GM23248 (cell line): ENCODE measurements at regions not wholly inside any gene's neighbourhood (a gene's known extent, or its start where the extent isn't known, plus 50 kb on each side); places are given as distances from the start of the nearest gene placed in this dataset.
A peak's percentile ranks its signal among the peaks of the same experiment; 100 is the strongest.

Experiments
- DNase-seq: peaks from one replicate; pipeline ENCODE4 v3.0.0-alpha.2; 2015
- H2AFZ ChIP-seq: fragments of 200-600 bp; sonication (generic); 2 replicates; pipeline ENCODE4 v1.6.1; 2016; ENCODE audit warnings: antibody characterized with exemption
- H3F3A ChIP-seq: fragments of 200-600 bp; sonication (generic); 2 replicates; pipeline ENCODE4 v1.6.1; 2016; ENCODE audit warnings: mild to moderate bottlenecking, antibody characterized with exemption, mixed run types; ENCODE audit not compliant: insufficient read depth
- H3K27ac ChIP-seq: fragments of 200-600 bp; sonication (generic); 2 replicates; pipeline ENCODE4 v1.5.1; 2016; ENCODE audit warnings: mild to moderate bottlenecking
- H3K27me3 ChIP-seq: fragments of 200-600 bp; sonication (generic); replicated peaks from 2 replicates; pipeline ENCODE4 v1.6.1; 2016; ENCODE audit warnings: mild to moderate bottlenecking; ENCODE audit not compliant: insufficient read depth
- H3K36me3 ChIP-seq: fragments of 200-600 bp; sonication (generic); 2 replicates; pipeline ENCODE4 v1.6.1; 2016; ENCODE audit warnings: low read depth, mild to moderate bottlenecking
- H3K4me1 ChIP-seq: fragments of 200-600 bp; sonication (generic); 2 replicates; pipeline ENCODE4 v1.6.1; 2016; ENCODE audit warnings: mild to moderate bottlenecking; ENCODE audit not compliant: insufficient read depth
- H3K4me2 ChIP-seq: fragments of 200-600 bp; sonication (generic); one replicate; pipeline ENCODE4 v1.6.1; 2016; ENCODE audit warnings: mild to moderate bottlenecking; ENCODE audit not compliant: unreplicated experiment
- H3K4me3 ChIP-seq: fragments of 200-600 bp; sonication (generic); 2 replicates; pipeline ENCODE4 v1.5.1; 2016; ENCODE audit warnings: mild to moderate bottlenecking
- H3K79me2 ChIP-seq: fragments of 200-600 bp; sonication (generic); 2 replicates; pipeline ENCODE4 v1.6.1; 2016; ENCODE audit warnings: mild to moderate bottlenecking; ENCODE audit not compliant: insufficient read depth
- H3K9ac ChIP-seq: fragments of 200-600 bp; sonication (generic); 2 replicates; pipeline ENCODE4 v1.6.1; 2016; ENCODE audit warnings: mild to moderate bottlenecking
- H3K9me2 ChIP-seq: fragments of 200-600 bp; sonication (generic); 2 replicates; pipeline ENCODE4 v1.6.1; 2016; ENCODE audit warnings: mixed run types, mild to moderate bottlenecking, moderate library complexity; ENCODE audit not compliant: insufficient read depth
- H3K9me3 ChIP-seq: fragments of 200-600 bp; sonication (generic); one replicate; pipeline ENCODE4 v1.6.1; 2017; ENCODE audit warnings: low read depth
- H4K20me1 ChIP-seq: fragments of 200-600 bp; sonication (generic); 2 replicates; pipeline ENCODE4 v1.6.0; 2016; ENCODE audit not compliant: insufficient read depth
- EZH2 ChIP-seq: fragments of 200-600 bp; sonication (generic); IDR thresholded peaks from 2 replicates; pipeline ENCODE4 v1.6.1; 2018; ENCODE audit warnings: antibody characterized with exemption, mild to moderate bottlenecking; ENCODE audit not compliant: insufficient read depth, poor library complexity, severe bottlenecking
- EZH2phosphoT487 ChIP-seq: fragments of 200-600 bp; sonication (generic); IDR thresholded peaks from 2 replicates; pipeline ENCODE4 v1.6.1; 2018; ENCODE audit warnings: antibody characterized with exemption, moderate library complexity, mild to moderate bottlenecking, low read depth; ENCODE audit not compliant: insufficient read depth
- WGBS, 2 experiments: methylation state at CpG; one replicate each; pipeline ENCODE4 v1.1.6; 2015 to 2017; ENCODE audit warnings: low lambda C conversion rate in 2 of 2, low coverage in 1 of 2; ENCODE audit errors: missing lambda C conversion rate in 2 of 2; 5-methylcytosine and 5-hydroxymethylcytosine counted together
- in situ Hi-C: fragments of 300-500 bp; cut with MboI; formaldehyde crosslinking; loops from 2 replicates; pipeline ENCODE4 v1.15.0; 2020

- Histone ChIP-seq H3F3A (no peaks in the 10 kb centered on the region; the same call in 1 of the 2 replicates), H3K27me3 (no peaks in the 10 kb centered on the region), H4K20me1 (no peaks in the 10 kb centered on the region), H3K79me2 (no peaks in the 10 kb centered on the region), H2AFZ (peak overlapping the region; percentile 68), H3K9me3 (no peaks in the 10 kb centered on the region), H3K9me2 (no peaks in the 10 kb centered on the region), H3K4me2 (peak overlapping the region; percentile 55), H3K9ac (no peak overlapping the region), H3K4me3 (0 out of 2 replicates have a peak overlapping the region, but pooled peaks have one; percentile 16), H3K4me1 (peaks cover 18% of the 10 kb centered on the region), H3K36me3 (no peaks in the 10 kb centered on the region), H3K27ac (peak overlapping the region; percentile 36)
- WGBS, 2 experiments, result 97 to 100% methylated on average over 2 of the region's 2 CpGs
- peak; percentile 70 for DNase-seq
- in situ Hi-C loops, result no loop called here
- no peak for TF ChIP-seq EZH2phosphoT487
- TF ChIP-seq EZH2, result no peak
These were observed 122.1 kb downstream of the CD164 start for GRCh38 chr6:109260126-109260525.

GRCh38 chr6:109258129-109258528 is 124.1 kb downstream of the CD164 start:
- H3K9me3 ChIP-seq, result no peaks in the 10 kb centered on the region

GRCh38 chr6:109257494-109257893 is 124.8 kb downstream of the CD164 start:
- Histone ChIP-seq H3K36me3 (no peaks in the 10 kb centered on the region), H3K9me2 (no peaks in the 10 kb centered on the region), H2AFZ (no peak overlapping the region), H4K20me1 (no peaks in the 10 kb centered on the region), H3K4me2 (no peak overlapping the region), H3K79me2 (no peaks in the 10 kb centered on the region), H3K4me1 (peaks cover 18% of the 10 kb centered on the region), H3K9ac (no peak overlapping the region), H3F3A (no peaks in the 10 kb centered on the region; the same call in 1 of the 2 replicates), H3K27me3 (no peaks in the 10 kb centered on the region), H3K9me3 (no peaks in the 10 kb centered on the region), H3K27ac (no peak overlapping the region), H3K4me3 (no peak overlapping the region)
- 89 to 95% methylated on average over 2 of the region's 2 CpGs for WGBS, 2 experiments
- DNase-seq, result no peak
- in situ Hi-C loops, result no loop called here
- no peak for TF ChIP-seq EZH2
- no peak for TF ChIP-seq EZH2phosphoT487

More at GRCh38 chr6:109258129-109258528, 124.1 kb downstream of the CD164 start:
- Histone ChIP-seq H3K4me3 (no peak overlapping the region), H3K4me1 (peaks cover 18% of the 10 kb centered on the region), H3K79me2 (no peaks in the 10 kb centered on the region), H3K9me2 (no peaks in the 10 kb centered on the region), H3K27ac (no peak overlapping the region), H3K36me3 (no peaks in the 10 kb centered on the region), H4K20me1 (no peaks in the 10 kb centered on the region), H3K4me2 (no peak overlapping the region), H3K9ac (no peak overlapping the region), H2AFZ (no peak overlapping the region), H3K27me3 (no peaks in the 10 kb centered on the region), H3F3A (no peaks in the 10 kb centered on the region; the same call in 1 of the 2 replicates)
- no peak for DNase-seq
- 98% methylated on average over 2 of the region's 2 CpGs for WGBS, 2 experiments
- TF ChIP-seq EZH2phosphoT487 (no peak), EZH2 (no peak)
- in situ Hi-C loops, result no loop called here

GRCh38 chr6:109255946-109256640 is 126.2 kb downstream of the CD164 start:
- H3K27me3 ChIP-seq, result no peaks in the 10 kb centered on the region
- H4K20me1 ChIP-seq, result no peaks in the 10 kb centered on the region
- no peak overlapping the region for H3K4me2 ChIP-seq
- H3F3A ChIP-seq, result no peaks in the 10 kb centered on the region; the same call in 1 of the 2 replicates
- no peak overlapping the region for H3K9ac ChIP-seq
- WGBS, 2 experiments, result 63 to 66% methylated on average over 4 of the region's 4 CpGs
- no peaks in the 10 kb centered on the region for H3K36me3 ChIP-seq
- TF ChIP-seq EZH2 (no peak), EZH2phosphoT487 (no peak)
- H3K4me1 ChIP-seq, result peaks cover 18% of the 10 kb centered on the region
- in situ Hi-C loops, result no loop called here
- no peak overlapping the region for H2AFZ ChIP-seq
- no peak overlapping the region for H3K27ac ChIP-seq
- no peak overlapping the region for H3K4me3 ChIP-seq
- H3K9me2 ChIP-seq, result no peaks in the 10 kb centered on the region
- no peak for DNase-seq
- no peaks in the 10 kb centered on the region for H3K9me3 ChIP-seq
- no peaks in the 10 kb centered on the region for H3K79me2 ChIP-seq
